ENCODE measurements at regions not wholly inside any gene's neighbourhood (a gene's known extent, or its start where the extent isn't known, plus 50 kb on each side); places are given as distances from the start of the nearest gene placed in this dataset.
"Not testable (repeated sequence)": the region's sequence is repeated elsewhere in the genome, so short reads cannot be mapped to it uniquely, and the experiment has no call there.

DNA sequence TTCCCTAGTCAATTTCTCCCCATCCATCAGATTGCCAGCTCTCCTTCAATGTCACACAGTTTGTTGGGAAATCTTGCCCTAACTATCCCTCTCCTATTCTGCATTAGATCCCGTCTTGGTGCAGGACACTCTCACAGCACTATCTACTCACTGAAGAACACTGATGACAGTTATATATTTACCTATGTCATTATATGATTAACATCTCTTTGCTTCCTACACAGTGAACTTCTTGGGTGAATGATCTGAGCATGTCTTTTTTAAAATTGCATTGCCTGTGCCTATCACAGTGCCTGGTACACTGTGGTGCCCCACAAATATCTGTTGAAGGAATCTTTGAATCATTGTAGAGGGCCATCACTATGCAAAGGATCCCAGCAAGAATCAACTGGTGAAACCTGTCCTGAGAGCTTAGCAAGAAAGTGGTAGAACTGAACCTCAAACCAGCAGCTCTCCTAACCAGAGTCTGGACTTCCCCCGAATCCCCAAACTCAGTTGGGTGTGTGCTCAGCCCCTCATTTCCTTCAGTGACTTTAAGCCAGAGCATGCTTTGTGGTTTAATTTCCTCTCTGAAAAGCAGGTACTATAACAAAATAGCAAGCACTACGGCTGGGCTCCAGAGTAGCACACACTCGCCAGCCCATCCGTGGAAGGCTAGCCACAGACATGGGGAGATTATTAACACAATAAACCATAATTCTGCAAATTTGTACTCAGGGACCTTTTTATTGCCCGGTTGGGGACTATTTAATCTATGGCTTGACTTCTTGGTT lies 680.7 kb upstream of the SALL1 start:
- TF ChIP-seq, protein P1, sequence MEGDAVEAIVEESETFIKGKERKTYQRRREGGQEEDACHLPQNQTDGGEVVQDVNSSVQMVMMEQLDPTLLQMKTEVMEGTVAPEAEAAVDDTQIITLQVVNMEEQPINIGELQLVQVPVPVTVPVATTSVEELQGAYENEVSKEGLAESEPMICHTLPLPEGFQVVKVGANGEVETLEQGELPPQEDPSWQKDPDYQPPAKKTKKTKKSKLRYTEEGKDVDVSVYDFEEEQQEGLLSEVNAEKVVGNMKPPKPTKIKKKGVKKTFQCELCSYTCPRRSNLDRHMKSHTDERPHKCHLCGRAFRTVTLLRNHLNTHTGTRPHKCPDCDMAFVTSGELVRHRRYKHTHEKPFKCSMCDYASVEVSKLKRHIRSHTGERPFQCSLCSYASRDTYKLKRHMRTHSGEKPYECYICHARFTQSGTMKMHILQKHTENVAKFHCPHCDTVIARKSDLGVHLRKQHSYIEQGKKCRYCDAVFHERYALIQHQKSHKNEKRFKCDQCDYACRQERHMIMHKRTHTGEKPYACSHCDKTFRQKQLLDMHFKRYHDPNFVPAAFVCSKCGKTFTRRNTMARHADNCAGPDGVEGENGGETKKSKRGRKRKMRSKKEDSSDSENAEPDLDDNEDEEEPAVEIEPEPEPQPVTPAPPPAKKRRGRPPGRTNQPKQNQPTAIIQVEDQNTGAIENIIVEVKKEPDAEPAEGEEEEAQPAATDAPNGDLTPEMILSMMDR (IDR thresholded peaks at IDR 0.05; ENCODE audit: low read depth, low read length) = no peak
- Histone ChIP-seq H3K36me3 (no peaks in the 10 kb centered on the region), H3K4me3 (ENCODE audit: low read depth, low read length) (no peak overlapping the region), H3K27ac (no peak overlapping the region), H3K9me3 (ENCODE audit: severe bottlenecking) (no peaks in the 10 kb centered on the region), H3K27me3 (ENCODE audit: insufficient read depth, low read depth, severe bottlenecking) (no peaks in the 10 kb centered on the region)
- DNase-seq = no peak

DNA sequence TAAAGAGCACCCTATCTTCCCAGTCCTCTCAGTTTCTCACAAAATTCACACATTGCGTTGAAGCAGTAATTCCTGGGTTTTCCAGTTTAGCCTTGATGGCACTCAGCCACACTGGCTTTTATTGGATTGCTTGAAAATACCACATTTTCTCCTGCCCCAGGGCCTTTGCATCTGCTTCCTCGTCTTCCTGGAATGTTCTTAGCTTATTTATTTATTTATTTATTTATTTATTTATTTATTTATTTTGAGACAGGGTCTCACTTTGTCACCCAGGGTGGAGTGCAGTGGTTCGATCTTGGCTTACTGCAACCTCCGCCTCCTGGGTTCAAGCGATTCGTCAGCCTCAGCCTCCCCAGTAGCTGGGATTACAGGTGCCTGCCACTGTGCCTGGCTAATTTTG lies 680.0 kb upstream of the SALL1 start:
- not testable (repeated sequence) for H3K27me3 ChIP-seq (ENCODE audit: insufficient read depth, low read depth, severe bottlenecking); H3K36me3 ChIP-seq; H3K9me3 ChIP-seq (ENCODE audit: severe bottlenecking); H3K27ac ChIP-seq; H3K4me3 ChIP-seq (ENCODE audit: low read depth, low read length); DNase-seq

DNA sequence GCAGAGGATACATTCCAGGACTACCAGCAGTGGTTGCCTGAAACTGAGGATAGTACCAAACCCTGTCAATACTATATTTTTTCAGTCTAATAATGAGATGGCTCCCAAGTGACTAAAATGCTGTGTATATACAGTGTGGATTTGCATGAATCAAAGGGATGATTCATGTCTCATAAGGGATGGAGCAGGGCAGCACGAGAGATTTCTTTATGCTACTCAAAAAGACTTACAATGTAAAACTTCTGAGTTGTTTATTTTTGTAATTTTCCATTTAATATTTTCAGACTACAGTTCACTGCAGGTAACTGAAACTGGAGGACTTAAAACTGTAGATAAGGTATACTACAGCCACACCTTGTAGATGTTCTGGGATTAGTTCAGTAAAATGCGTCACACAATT lies 674.7 kb upstream of the SALL1 start:
- H3K27me3 ChIP-seq (ENCODE audit: insufficient read depth, low read depth, severe bottlenecking) = no peaks in the 10 kb centered on the region
- no peak for DNase-seq
- TF ChIP-seq, protein P1 (IDR thresholded peaks at IDR 0.05; ENCODE audit: low read depth, low read length) = no peak

DNA sequence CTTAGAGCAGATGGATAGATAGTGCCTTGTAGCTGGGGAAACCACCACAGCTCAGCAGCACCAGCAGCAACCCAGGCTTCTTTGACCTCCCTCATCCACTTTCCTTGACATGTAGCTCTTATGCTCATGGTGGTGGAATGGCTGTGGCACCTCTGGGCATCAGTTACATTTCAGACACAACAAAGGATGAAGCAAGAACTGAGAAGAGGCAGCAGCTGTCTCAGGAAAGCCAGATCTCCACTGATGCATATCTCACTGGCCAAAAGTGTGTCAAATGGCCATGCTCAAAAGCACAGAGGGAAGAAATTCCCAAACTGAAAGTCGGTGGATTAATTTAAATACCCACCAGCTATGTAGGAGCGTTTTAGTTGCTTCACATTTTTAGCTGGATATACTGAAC lies 671.4 kb upstream of the SALL1 start:
- Histone ChIP-seq H3K36me3 (no peaks in the 10 kb centered on the region), H3K4me3 (ENCODE audit: low read depth, low read length) (no peak overlapping the region), H3K9me3 (ENCODE audit: severe bottlenecking) (no peaks in the 10 kb centered on the region), H3K27ac (no peak overlapping the region), H3K27me3 (ENCODE audit: insufficient read depth, low read depth, severe bottlenecking) (no peaks in the 10 kb centered on the region)
- no peak for DNase-seq
- TF ChIP-seq, protein P1 (IDR thresholded peaks at IDR 0.05; ENCODE audit: low read depth, low read length) = no peak

More for the DNA sequence above, 674.7 kb upstream of the SALL1 start:
- Histone ChIP-seq H3K9me3 (ENCODE audit: severe bottlenecking) (no peaks in the 10 kb centered on the region), H3K4me3 (ENCODE audit: low read depth, low read length) (no peak overlapping the region), H3K27ac (no peak overlapping the region), H3K36me3 (no peaks in the 10 kb centered on the region)

DNA sequence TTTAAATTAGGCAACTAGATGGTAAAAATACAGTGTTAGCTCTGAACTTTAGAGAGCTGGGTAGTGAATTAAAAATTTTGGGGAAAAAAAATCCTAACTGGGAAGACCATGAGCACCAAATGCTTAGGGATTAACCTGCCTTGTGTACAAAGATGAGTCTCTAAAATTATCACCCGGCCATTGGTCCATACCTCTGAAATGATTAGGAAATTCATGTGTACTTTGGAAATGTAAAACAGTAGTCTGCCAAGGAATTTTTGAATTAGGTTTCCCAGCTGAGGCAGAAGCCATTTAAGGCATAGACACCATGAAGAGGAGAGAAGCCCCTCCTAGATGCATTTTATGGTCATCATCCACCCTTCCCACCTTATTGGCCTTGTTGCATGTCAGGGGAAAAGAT lies 670.5 kb upstream of the SALL1 start:
- Histone ChIP-seq H3K27me3 (ENCODE audit: insufficient read depth, low read depth, severe bottlenecking) (no peaks in the 10 kb centered on the region), H3K4me3 (ENCODE audit: low read depth, low read length) (no peak overlapping the region), H3K36me3 (no peaks in the 10 kb centered on the region), H3K9me3 (ENCODE audit: severe bottlenecking) (no peaks in the 10 kb centered on the region), H3K27ac (no peak overlapping the region)
- no peak for DNase-seq
- TF ChIP-seq, protein P1 (IDR thresholded peaks at IDR 0.05; ENCODE audit: low read depth, low read length) = no peak

DNA sequence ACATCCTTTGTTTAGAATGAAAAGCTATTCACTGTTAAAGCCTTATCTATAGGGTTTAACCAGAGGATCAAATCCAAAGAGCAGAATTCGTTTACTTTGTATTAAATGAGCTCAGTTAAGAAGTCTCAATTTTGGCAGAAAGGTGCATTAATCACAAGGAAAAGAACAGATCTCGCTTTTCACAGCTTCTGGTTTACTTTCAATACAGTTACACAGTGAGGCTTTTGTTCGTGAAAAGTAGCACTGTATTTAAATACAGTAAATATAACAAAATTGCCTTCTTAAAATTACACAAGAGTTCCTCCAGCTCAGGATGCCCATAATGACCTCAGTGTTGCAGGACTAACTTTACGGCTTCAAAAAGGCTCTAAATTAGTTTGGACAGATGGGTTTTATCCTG lies 669.1 kb upstream of the SALL1 start:
- no peak for DNase-seq
- TF ChIP-seq, protein P1 (IDR thresholded peaks at IDR 0.05; ENCODE audit: low read depth, low read length) = no peak
- H3K4me3 ChIP-seq (ENCODE audit: low read depth, low read length) = no peak overlapping the region
- H3K27ac ChIP-seq = no peak overlapping the region
- H3K9me3 ChIP-seq (ENCODE audit: severe bottlenecking) = no peaks in the 10 kb centered on the region
- no peaks in the 10 kb centered on the region for H3K36me3 ChIP-seq
- H3K27me3 ChIP-seq (ENCODE audit: insufficient read depth, low read depth, severe bottlenecking) = no peaks in the 10 kb centered on the region
